B cell (primary cell): ENCODE measurements at regions not wholly inside any gene's neighbourhood (a gene's known extent, or its start where the extent isn't known, plus 50 kb on each side); places are given as distances from the start of the nearest gene placed in this dataset.

Experiments
- ATAC-seq: fragments of 200-7000 bp; cut with Tn5 transposase; one replicate; pipeline ENCODE4 v1.10.0; 2021; ENCODE audit warnings: low read depth, mild to moderate bottlenecking, moderate number of reproducible peaks, moderate library complexity
- CTCF ChIA-PET: fragments of 350-600 bp; sonication (Branson Sonifier 250); formaldehyde crosslinking; loops from one replicate; lab custom pipeline; 2021; ENCODE audit warnings: antibody characterized with exemption, inconsistent platforms; lab: Charles Lee
- POLR2A ChIA-PET: fragments of 350-600 bp; sonication (Branson Sonifier 250); formaldehyde crosslinking; loops from one replicate; lab custom pipeline; 2021; ENCODE audit warnings: antibody characterized with exemption; lab: Charles Lee
- DNase-seq: peaks from one replicate; pipeline ENCODE4 v3.0.0; 2013
- H2AFZ ChIP-seq: 2 replicates; pipeline ENCODE4 v1.6.1; 2012; ENCODE audit warnings: mild to moderate bottlenecking, low read depth, low read length; ENCODE audit not compliant: insufficient read depth, poor library complexity, severe bottlenecking
- H3K27ac ChIP-seq, 2 donors: 1 replicate in 1 of 2; 2 replicates in 1 of 2; pipeline ENCODE4 v1.5.1; 2012 to 2013; ENCODE audit warnings: low read length in 2 of 2, mild to moderate bottlenecking in 2 of 2, moderate library complexity in 1 of 2
- H3K27me3 ChIP-seq, 4 experiments: fragments of 200-600 bp in 1 of 4; sonication (generic) in 1 of 4; replicated peaks in 1 of 4; 1 replicate in 2 of 4; 2 replicates in 2 of 4; pipeline versions ENCODE4 v1.6.1 to v1.7.0; 2013 to 2016; ENCODE audit warnings: low read length in 3 of 4, mild to moderate bottlenecking in 2 of 4, mixed read lengths in 1 of 4, moderate library complexity in 1 of 4; ENCODE audit not compliant: insufficient read depth in 4 of 4, control insufficient read depth in 3 of 4; ENCODE audit errors: control extremely low read depth in 1 of 4
- H3K36me3 ChIP-seq, 2 experiments: replicated peaks in 1 of 2; 1 replicate in 1 of 2; 2 replicates in 1 of 2; pipeline versions ENCODE4 v1.6.1 to v1.7.1; 2013; ENCODE audit warnings: low read length in 1 of 2; ENCODE audit not compliant: insufficient read depth in 2 of 2, control insufficient read depth in 1 of 2; ENCODE audit errors: control extremely low read depth in 1 of 2, extremely low read depth in 1 of 2
- H3K4me1 ChIP-seq, 2 donors: fragments of 200-600 bp in 1 of 2; sonication (generic) in 1 of 2; 1 replicate in 1 of 2; 2 replicates in 1 of 2; pipeline versions ENCODE4 v1.5.1 to v1.6.1; 2013 to 2017; ENCODE audit warnings: low read length in 2 of 2; ENCODE audit not compliant: control insufficient read depth in 2 of 2, insufficient read depth in 2 of 2
- H3K4me2 ChIP-seq: replicated peaks from 2 replicates; pipeline ENCODE3; 2012; ENCODE audit warnings: mild to moderate bottlenecking, low read depth, low read length; ENCODE audit not compliant: poor library complexity, severe bottlenecking
- H3K4me3 ChIP-seq, 5 experiments: fragments of 200-600 bp in 1 of 5; sonication (generic) in 1 of 5; 1 replicate in 3 of 5; 2 replicates in 2 of 5; pipeline versions ENCODE4 v1.5.1 to v1.7.0; 2011 to 2016; ENCODE audit warnings: low read length in 4 of 5, mild to moderate bottlenecking in 4 of 5, low read depth in 2 of 5, control low read depth in 1 of 5, moderate library complexity in 1 of 5; ENCODE audit not compliant: insufficient read depth in 1 of 5; ENCODE audit errors: control extremely low read depth in 1 of 5, extremely low read depth in 1 of 5
- H3K79me2 ChIP-seq: fragments of 200-600 bp; sonication (generic); one replicate; pipeline ENCODE4 v1.6.0; 2016; ENCODE audit warnings: low read length; ENCODE audit not compliant: control insufficient read depth, insufficient read depth
- H3K9ac ChIP-seq: fragments of 200-600 bp; sonication (generic); 2 replicates; pipeline ENCODE4 v1.6.1; 2017; ENCODE audit warnings: mild to moderate bottlenecking, low read length, moderate library complexity
- H3K9me3 ChIP-seq, 3 donors: one replicate each; pipeline versions ENCODE4 v1.6.1 to v1.7.1; 2013; ENCODE audit warnings: low read length in 2 of 3; ENCODE audit not compliant: control insufficient read depth in 2 of 3, insufficient read depth in 1 of 3; ENCODE audit errors: control extremely low read depth in 1 of 3
- H4K20me1 ChIP-seq: 2 replicates; pipeline ENCODE4 v1.6.0; 2012; ENCODE audit warnings: mild to moderate bottlenecking, low read length; ENCODE audit not compliant: insufficient read depth, control insufficient read depth, poor library complexity, severe bottlenecking
- H3K27ac Mint-ChIP-seq: one replicate; pipeline ENCODE4 v1.8.0; 2021; ENCODE audit warnings: mixed read lengths
- H3K27me3 Mint-ChIP-seq: one replicate; pipeline ENCODE4 v1.8.0; 2021; ENCODE audit warnings: mixed read lengths
- H3K4me1 Mint-ChIP-seq: one replicate; pipeline ENCODE4 v1.8.0; 2021; ENCODE audit warnings: mixed read lengths
- H3K4me3 Mint-ChIP-seq: one replicate; pipeline ENCODE4 v1.8.0; 2021; ENCODE audit warnings: mixed read lengths
- H3K9me3 Mint-ChIP-seq: one replicate; pipeline ENCODE4 v1.8.0; 2022; ENCODE audit warnings: mixed read lengths; ENCODE audit not compliant: insufficient read depth
- CTCF ChIP-seq: fragments of 200-600 bp; IDR thresholded peaks from one replicate; pipeline ENCODE4 v1.8.0; 2022; ENCODE audit warnings: antibody characterized with exemption, mild to moderate bottlenecking
- EZH2 ChIP-seq: IDR thresholded peaks from 2 replicates; pipeline ENCODE4 v1.6.1; 2012; ENCODE audit warnings: borderline replicate concordance, low read depth, mild to moderate bottlenecking, moderate library complexity, low read length; ENCODE audit not compliant: insufficient read depth, poor library complexity, severe bottlenecking
- WGBS: methylation state at CpG from one replicate; pipeline ENCODE4 v1.1.5; 2013; ENCODE audit warnings: missing lambda C conversion rate; ENCODE audit not compliant: insufficient coverage; 5-methylcytosine and 5-hydroxymethylcytosine counted together
- intact Hi-C: fragments of 100-400 bp; cut with micrococcal nuclease; formaldehyde crosslinking; loops from one replicate; pipeline ENCODE4 v1.10.0; 2022

- no peaks in the 10 kb centered on the region for H3K27me3 ChIP-seq
- H3K9ac ChIP-seq = no peak overlapping the region
- no peak for TF ChIP-seq CTCF
- no peak for TF ChIP-seq EZH2
- intact Hi-C loops = no loop called here
- no peaks in the 10 kb centered on the region for H3K79me2 ChIP-seq
- H3K9me3 ChIP-seq = peaks cover 0 to 3% (median 0%) of the 10 kb centered on the region in 3 donors
- H3K27ac ChIP-seq = no peak overlapping the region
- POLR2A ChIA-PET = no interaction called here
- H4K20me1 ChIP-seq = no peaks in the 10 kb centered on the region
- no peaks in the 10 kb centered on the region for H3K36me3 ChIP-seq
- no peak overlapping the region for H2AFZ ChIP-seq
- no peak overlapping the region for H3K4me3 Mint-ChIP-seq
- 80% methylated on average over 2 of the region's 8 CpGs for WGBS
- no peak overlapping the region for H3K27ac Mint-ChIP-seq
- H3K4me3 ChIP-seq = no peak overlapping the region
- peaks cover 18% of the 10 kb centered on the region for H3K27me3 Mint-ChIP-seq
- DNase-seq (no peak), ATAC-seq (no peak)
- CTCF ChIA-PET = no interaction called here
- H3K9me3 Mint-ChIP-seq = no peaks in the 10 kb centered on the region
- no peaks in the 10 kb centered on the region for H3K4me1 Mint-ChIP-seq
- no peak overlapping the region for H3K4me2 ChIP-seq
- no peaks in the 10 kb centered on the region for H3K4me1 ChIP-seq
Measured at GRCh38 chr5:82387001-82387818, 109.1 kb upstream of the RPS23 start.

GRCh38 chr5:82386576-82386975 is 108.4 kb upstream of the RPS23 start:
- H3K27me3 ChIP-seq = no peaks in the 10 kb centered on the region
- Mint-ChIP-seq H3K27ac (no peak overlapping the region), H3K4me3 (no peak overlapping the region), H3K9me3 (no peaks in the 10 kb centered on the region), H3K4me1 (no peaks in the 10 kb centered on the region), H3K27me3 (peaks cover 17% of the 10 kb centered on the region)
- no peak for ATAC-seq
- TF ChIP-seq CTCF (no peak), EZH2 (no peak)
- no peak overlapping the region for H3K27ac ChIP-seq
- H3K79me2 ChIP-seq = no peaks in the 10 kb centered on the region
- intact Hi-C loops = no loop called here
- ChIA-PET CTCF (interaction anchor here (0.9 kb wide), 1 partner anchor 961 kb away, joined by 3 read pairs; no protein-coding TSS in a partner anchor), POLR2A (no interaction called here)
- H3K4me1 ChIP-seq = no peaks in the 10 kb centered on the region
- H3K36me3 ChIP-seq = no peaks in the 10 kb centered on the region
- no CpG with 5 or more reads among the region's 2 CpGs for WGBS
- H2AFZ ChIP-seq = no peak overlapping the region
- peaks cover 0 to 3% (median 0%) of the 10 kb centered on the region in 3 donors for H3K9me3 ChIP-seq
- H3K9ac ChIP-seq = no peak overlapping the region
- no peaks in the 10 kb centered on the region for H4K20me1 ChIP-seq
- DNase-seq = no peak
- no peak overlapping the region for H3K4me2 ChIP-seq
- no peak overlapping the region for H3K4me3 ChIP-seq
